GM18502 (cell line): ENCODE measurements at regions not wholly inside any gene's neighbourhood (a gene's known extent, or its start where the extent isn't known, plus 50 kb on each side); places are given as distances from the start of the nearest gene placed in this dataset.
"Not testable (repeated sequence)": the region's sequence is repeated elsewhere in the genome, so short reads cannot be mapped to it uniquely, and the experiment has no call there.

ENCODE experiments used
- ATAC-seq: cut with Tn5 transposase; IDR thresholded peaks from one replicate; pipeline ENCODE4 v1.9.1; 2021; ENCODE audit warnings: mild to moderate bottlenecking; ENCODE audit not compliant: unreplicated experiment, poor library complexity

GRCh38 chr7:52209614-52210013, 825.8 kb upstream of the POM121L12 start:
- no peak for ATAC-seq

GRCh38 chr7:52197221-52197620, 838.2 kb upstream of the POM121L12 start:
- ATAC-seq = no peak

DNA sequence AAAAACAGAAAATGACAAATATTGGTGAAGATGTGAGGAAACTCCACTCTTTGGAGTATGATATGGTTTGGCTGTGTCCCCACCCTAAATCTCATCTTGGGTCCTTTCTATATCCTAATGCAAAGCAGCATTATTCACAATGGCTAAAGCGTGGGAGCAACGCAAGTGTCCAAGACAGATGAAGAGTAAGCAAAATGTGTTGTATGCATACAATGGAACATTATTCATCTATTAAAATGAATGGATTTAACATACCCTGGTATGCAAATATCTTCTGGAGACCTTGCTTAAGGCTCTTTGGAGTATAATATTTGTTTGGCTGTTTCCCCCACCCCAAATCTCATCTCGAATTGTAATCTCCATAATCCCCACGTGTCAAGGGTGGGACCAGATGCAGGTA, 839.8 kb upstream of the POM121L12 start:
- no peak for ATAC-seq

DNA sequence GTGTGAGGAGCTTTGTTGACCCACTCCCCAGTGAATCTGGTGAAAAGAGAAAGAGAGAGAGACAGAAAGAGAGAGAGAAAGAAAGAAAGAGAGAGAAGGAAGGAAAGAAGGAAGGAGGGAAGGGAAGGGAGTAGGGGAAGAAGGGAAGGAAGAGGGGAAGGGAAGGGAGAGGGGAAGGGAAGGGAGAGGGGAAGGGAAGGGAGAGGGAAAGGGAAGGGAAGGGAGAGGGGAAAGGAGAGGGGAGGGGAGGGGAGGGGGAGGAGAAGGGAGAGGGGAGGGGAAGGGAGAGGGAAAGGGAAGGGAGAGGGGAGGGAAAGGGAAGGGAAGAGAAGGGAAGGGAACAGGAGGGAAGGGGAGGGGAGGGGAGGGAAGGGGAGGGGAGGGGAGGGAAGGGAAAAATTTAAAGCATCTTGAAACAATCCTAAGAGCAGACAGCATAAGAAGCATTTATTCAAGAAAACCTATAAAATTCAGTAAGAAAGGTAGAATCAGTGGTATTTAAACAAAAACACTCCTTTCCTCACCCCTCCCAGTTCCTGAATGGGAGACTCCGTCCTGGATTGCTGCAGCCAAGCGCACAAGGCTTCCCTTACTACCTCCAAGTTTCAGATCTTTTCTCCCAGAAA, 846.2 kb upstream of the POM121L12 start:
- no peak for ATAC-seq

DNA sequence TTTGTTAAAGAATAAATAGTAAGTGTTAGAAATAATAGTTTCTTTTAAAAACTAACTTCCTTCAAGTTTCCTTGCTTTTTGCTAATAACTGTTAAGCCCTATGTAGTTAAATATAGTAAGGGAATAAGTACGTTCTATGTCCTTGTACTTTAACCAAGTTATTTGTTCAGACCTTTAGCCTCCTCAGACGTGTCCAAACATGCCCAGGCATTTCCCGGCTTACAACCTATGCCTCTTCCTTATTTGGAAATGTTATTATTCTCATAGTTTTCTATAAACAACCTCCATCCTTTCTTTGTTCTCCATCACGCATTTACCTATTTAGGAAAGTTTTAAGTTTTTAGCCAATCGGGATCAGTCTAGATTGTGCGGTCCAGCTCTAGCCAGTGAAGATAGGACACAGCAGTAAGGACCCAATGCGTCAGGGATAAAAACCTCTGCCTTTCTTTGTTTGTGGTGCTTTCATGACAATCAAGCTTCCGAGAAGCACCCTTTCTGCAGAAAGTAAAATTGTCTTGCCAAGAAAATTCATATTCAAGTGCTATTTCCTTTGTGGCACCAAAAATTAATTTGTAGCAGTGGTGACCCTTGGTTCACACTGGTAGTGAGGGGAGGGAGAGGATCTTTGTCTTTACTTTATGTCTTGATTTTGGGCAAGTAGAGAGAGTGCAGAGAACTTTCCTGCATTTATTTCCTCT, 851.3 kb upstream of the POM121L12 start:
- ATAC-seq = no peak

- no peak for ATAC-seq
Observed at GRCh38 chr7:52179934-52180333, 855.5 kb upstream of the POM121L12 start.

DNA sequence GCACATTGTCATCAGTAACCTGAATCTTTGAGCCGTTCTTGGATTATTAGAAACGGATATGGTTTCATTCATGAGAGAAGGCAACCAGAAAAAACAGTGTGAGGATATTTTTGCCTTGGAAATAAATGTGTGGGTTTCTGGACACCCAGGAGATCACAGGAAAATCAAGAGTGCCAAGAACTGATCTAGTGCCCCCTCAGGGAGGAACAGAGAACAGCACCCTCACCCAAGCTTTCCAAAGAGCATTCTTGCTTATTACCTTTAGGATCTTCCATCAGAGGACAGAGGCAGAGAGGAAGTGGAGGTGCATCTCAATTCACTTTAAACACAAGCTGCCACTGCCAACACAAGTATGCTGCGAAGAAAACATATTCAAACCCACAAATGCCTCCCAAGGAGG, 851.5 kb upstream of the COBL start:
- ATAC-seq = no peak

- no peak for ATAC-seq
Observed at GRCh38 chr7:52163311-52163710, 846.7 kb upstream of the COBL start.

- no peak for ATAC-seq
Observed at GRCh38 chr7:52161483-52161882, 844.9 kb upstream of the COBL start.

- ATAC-seq = not testable (repeated sequence)
Observed at GRCh38 chr7:52159421-52159820, 842.8 kb upstream of the COBL start.

- no peak for ATAC-seq
Observed at GRCh38 chr7:52154382-52154781, 837.8 kb upstream of the COBL start.

DNA sequence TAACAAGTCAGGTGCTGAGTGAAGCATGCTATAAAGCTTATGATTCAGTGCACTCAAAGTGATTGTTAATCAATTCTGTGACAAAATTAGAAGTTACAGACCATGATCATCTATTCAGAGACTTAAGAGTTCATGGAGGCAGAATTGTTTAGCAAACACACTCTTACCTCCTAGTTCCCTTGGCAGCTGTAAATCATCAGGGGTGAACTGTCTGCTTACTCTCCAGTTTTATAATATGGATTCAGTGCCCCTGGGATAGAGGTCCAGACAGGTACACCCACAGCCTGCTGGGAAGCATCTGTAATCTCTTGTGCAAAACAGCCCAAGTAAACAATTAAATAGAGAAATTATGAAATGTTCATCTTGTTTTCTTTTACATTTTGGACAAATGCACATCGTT, 835.0 kb upstream of the COBL start:
- ATAC-seq = no peak

DNA sequence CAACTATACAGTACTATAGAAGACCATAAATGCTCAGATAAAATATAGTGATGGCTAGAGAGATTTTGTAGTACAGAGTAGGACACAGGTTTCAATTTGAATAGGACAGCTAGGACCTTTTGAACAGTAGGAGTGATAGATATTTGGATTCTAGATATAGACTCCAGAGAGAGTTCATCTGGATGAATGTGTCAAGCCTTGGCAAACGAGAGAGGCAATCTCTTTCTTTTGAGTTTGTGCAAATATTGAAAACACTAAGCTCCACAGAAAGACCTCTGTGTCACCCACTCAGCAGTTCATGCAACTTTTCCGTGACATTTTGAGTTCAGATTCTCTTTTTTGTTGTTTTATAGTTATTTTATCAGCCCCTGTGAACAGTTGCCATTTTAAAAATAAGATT, 834.3 kb upstream of the COBL start:
- ATAC-seq = no peak

GRCh38 chr7:52146871-52147634, 830.4 kb upstream of the COBL start:
- ATAC-seq = no peak

DNA sequence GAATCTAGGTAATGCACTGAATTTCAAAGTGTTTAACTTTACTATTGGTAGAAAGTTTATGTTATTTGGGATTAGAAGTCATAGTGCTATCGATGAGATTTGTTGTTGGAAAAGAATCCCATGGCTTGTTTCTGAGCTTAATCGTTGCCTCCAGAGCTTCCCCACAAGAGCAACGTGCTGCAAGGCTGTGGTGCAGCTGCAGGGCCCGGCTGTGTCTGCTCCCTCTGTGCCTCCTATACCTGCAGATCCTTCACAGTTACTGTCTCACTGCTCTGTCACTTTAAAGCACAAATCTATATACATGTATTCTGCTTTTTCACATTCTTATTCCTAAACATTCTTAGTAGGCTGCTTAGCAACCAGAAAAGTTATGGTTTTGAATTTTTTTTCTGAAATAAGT, 826.6 kb upstream of the COBL start:
- no peak for ATAC-seq

DNA sequence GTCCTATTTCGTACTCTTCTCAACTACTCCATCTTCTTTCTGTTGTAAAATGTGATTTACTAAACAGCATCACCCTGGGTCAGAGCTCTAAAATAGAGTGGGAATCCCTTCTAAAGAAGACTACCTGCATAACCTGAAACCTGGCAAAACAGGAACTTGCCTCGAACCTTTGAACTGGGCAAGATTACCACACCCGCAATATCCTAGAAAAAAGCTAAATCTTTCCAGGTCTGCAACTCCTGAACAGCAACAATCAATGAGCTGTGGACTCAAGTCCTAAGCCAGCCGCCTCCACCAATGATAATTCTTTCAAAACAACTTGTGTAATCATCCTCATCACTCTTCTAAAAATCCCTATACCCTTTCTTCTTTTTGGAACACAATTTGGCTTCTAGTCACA, 824.2 kb upstream of the COBL start:
- ATAC-seq = no peak

GRCh38 chr7:52135403-52135802, 818.8 kb upstream of the COBL start:
- no peak for ATAC-seq

GRCh38 chr7:52129278-52129677, 812.7 kb upstream of the COBL start:
- ATAC-seq = no peak

DNA sequence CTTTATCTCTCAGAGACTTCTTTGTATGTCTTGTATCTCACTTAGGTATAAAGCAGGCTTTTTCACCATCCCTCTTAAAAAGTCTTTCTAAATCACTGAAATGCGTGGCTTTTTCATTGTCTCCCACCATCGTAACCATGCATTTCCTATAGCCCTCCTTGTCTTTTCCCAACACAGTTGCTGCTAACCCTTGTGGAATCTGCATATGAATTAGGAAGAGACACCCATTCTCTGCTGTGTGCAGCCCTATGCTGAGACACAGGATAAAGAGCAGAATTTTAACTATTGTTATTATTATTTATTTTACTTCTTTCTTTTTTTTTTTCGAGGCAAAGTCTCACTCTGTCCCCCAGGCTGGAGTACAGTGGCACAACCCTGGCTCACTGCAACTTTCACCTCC, 804.3 kb upstream of the COBL start:
- no peak for ATAC-seq

GRCh38 chr7:52119537-52119936, 802.9 kb upstream of the COBL start:
- ATAC-seq = no peak

GRCh38 chr7:52114509-52114908, 797.9 kb upstream of the COBL start:
- ATAC-seq = no peak

DNA sequence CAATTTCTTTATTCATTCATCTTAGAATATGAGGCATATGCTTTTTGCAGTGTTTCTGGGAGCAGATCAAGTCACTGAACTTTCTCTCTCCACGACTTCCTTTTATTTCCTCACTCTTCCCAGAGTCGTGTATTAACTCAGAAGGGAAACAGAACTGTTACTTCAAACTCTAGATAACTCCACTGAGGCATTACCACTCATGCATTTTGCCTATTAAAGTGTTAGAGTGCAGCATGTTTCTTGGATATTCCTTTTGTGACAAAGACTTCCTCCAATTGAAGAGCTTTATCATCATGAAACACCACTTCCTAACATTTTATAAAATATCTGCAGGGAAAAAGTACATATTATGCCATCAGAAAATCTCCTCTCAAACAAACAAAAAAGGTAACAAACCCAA, 797.4 kb upstream of the COBL start:
- ATAC-seq = no peak
